Breast epithelium (tissue), 3 donors: ENCODE measurements at regions not wholly inside any gene's neighbourhood (a gene's known extent, or its start where the extent isn't known, plus 50 kb on each side); places are given as distances from the start of the nearest gene placed in this dataset.

ENCODE experiments used
- POLR2AphosphoS5 ChIP-seq, 3 donors: sonication (generic); formaldehyde crosslinking; IDR thresholded peaks; one replicate each; pipeline ENCODE4 v1.6.1; 2017; ENCODE audit warnings: antibody characterized with exemption in 3 of 3
- TF ChIP-seq, protein P1 (sequence below), 3 donors: fragments of 450-650 bp; IDR thresholded peaks; one replicate each; pipeline ENCODE4 v1.5.1; 2016 to 2017; ENCODE audit warnings: antibody characterized with exemption in 3 of 3, mild to moderate bottlenecking in 3 of 3, moderate library complexity in 3 of 3

DNA sequence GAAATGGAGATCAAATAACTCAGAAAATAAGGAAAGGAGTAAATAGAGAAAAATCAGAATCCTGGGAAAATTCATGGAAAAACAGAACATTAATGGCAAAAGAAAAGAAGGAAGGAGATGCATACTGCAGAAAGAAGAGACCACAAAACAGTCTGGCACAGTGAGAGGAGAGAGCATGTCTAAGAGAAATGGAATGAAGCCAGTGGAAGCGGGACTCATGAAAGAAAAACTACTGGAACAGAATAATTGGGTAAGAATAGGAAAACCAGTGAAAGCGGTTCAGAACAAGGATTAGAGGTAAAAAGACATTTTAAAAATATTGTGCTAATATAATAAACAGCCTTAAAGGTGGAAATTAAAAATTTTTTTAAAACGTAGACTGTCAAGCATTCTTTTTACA, 93.6 kb upstream of the GREM2 start:
- no peak for TF ChIP-seq POLR2AphosphoS5 (IDR thresholded peaks at IDR 0.05)
- TF ChIP-seq, protein P1, sequence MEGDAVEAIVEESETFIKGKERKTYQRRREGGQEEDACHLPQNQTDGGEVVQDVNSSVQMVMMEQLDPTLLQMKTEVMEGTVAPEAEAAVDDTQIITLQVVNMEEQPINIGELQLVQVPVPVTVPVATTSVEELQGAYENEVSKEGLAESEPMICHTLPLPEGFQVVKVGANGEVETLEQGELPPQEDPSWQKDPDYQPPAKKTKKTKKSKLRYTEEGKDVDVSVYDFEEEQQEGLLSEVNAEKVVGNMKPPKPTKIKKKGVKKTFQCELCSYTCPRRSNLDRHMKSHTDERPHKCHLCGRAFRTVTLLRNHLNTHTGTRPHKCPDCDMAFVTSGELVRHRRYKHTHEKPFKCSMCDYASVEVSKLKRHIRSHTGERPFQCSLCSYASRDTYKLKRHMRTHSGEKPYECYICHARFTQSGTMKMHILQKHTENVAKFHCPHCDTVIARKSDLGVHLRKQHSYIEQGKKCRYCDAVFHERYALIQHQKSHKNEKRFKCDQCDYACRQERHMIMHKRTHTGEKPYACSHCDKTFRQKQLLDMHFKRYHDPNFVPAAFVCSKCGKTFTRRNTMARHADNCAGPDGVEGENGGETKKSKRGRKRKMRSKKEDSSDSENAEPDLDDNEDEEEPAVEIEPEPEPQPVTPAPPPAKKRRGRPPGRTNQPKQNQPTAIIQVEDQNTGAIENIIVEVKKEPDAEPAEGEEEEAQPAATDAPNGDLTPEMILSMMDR (IDR thresholded peaks at IDR 0.05), result no peak
